ENCODE measurements at regions not wholly inside any gene's neighbourhood (a gene's known extent, or its start where the extent isn't known, plus 50 kb on each side); places are given as distances from the start of the nearest gene placed in this dataset.

DNA sequence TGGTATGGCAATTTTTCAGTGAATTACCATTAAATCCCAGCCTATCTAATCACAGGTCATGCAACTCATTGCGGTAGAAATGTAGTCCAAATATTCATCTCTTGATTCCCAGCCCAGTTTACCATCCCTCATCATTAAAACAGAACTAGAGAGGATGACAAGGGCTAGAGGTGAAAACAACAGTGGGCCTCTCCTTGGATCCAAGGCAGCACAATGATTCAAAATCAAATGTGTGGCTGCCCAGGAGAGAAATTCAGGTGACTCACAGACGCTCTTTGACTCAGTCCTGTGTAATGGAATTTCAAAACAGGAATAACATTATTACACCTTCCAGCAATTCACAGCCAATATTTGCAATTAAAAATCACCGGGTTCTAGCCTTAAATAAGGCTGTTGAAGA is 246.5 kb downstream of the TBL1XR1 start:
- Histone ChIP-seq H3K27ac (peak overlapping the region; percentile 70 to 76), H3K9me3 (no peaks in the 10 kb centered on the region), H3K4me3 (no peak overlapping the region), H3K4me1 (peaks cover 0 to 25% of the 10 kb centered on the region in 2 donors), H3K27me3 (no peaks in the 10 kb centered on the region), H3K36me3 (no peaks in the 10 kb centered on the region)
- TF ChIP-seq, protein P1, sequence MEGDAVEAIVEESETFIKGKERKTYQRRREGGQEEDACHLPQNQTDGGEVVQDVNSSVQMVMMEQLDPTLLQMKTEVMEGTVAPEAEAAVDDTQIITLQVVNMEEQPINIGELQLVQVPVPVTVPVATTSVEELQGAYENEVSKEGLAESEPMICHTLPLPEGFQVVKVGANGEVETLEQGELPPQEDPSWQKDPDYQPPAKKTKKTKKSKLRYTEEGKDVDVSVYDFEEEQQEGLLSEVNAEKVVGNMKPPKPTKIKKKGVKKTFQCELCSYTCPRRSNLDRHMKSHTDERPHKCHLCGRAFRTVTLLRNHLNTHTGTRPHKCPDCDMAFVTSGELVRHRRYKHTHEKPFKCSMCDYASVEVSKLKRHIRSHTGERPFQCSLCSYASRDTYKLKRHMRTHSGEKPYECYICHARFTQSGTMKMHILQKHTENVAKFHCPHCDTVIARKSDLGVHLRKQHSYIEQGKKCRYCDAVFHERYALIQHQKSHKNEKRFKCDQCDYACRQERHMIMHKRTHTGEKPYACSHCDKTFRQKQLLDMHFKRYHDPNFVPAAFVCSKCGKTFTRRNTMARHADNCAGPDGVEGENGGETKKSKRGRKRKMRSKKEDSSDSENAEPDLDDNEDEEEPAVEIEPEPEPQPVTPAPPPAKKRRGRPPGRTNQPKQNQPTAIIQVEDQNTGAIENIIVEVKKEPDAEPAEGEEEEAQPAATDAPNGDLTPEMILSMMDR (IDR thresholded peaks at IDR 0.05), result no peak
- intact Hi-C loops (cut with DNase I), result loop anchor here (10.0 kb wide), 1 partner anchor 1434 kb away; no protein-coding TSS in a partner anchor
- no peak for DNase-seq (ENCODE audit: low spot score in 2 of 2)

DNA sequence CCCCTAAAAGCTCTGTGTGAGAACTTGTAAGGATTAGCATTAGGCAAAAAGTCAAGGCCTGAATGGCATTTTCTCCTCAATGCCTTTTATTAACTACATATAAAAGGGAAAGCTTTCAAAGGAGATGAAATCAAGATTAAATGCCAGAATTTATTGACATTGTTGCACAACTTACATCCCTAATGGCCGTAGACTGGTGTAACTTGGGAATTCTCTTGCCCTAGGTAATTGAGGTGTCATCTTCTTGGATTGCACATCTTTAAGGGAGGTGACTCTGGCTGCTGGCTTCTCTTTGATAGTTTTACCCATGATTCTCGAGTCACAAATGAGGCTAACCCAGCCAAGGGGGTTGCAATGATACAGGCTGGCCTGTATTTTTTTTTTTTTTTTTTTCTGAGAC is 249.1 kb downstream of the TBL1XR1 start:
- DNase-seq (ENCODE audit: low spot score in 2 of 2), result no peak
- TF ChIP-seq, protein P1 (IDR thresholded peaks at IDR 0.05), result no peak
- H3K4me3 ChIP-seq, result no peak overlapping the region
- peaks cover 0 to 20% of the 10 kb centered on the region in 2 donors for H3K4me1 ChIP-seq
- no peaks in the 10 kb centered on the region for H3K9me3 ChIP-seq
- intact Hi-C loops (cut with DNase I), result no loop called here
- H3K27ac ChIP-seq, result no peak overlapping the region
- H3K27me3 ChIP-seq, result no peaks in the 10 kb centered on the region
- no peaks in the 10 kb centered on the region for H3K36me3 ChIP-seq

DNA sequence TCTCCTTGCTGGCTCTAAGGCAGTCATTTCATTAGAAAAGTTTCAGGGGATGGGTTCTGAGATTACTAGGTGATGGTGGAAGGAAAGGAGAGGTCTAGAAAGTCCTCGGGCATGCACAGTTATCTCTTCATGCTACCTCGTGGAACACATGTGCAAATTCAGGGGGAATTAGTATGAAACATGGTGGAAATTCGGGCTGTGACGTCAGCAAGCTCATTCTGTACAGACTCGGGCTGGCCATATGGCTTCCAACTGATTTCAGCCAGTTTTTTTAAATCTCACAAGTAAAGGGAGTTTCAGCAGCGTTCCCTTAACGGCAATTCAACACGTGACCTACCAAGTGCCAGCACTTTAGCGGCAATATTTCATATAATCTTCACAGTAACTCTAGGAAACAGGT is 251.1 kb downstream of the TBL1XR1 start:
- intact Hi-C loops (cut with DNase I), result no loop called here
- H3K27me3 ChIP-seq, result no peaks in the 10 kb centered on the region
- no peak overlapping the region for H3K27ac ChIP-seq
- H3K4me3 ChIP-seq, result no peak overlapping the region
- H3K36me3 ChIP-seq, result no peaks in the 10 kb centered on the region
- DNase-seq (ENCODE audit: low spot score in 2 of 2), result no peak
- peaks cover 0 to 13% of the 10 kb centered on the region in 2 donors for H3K4me1 ChIP-seq
- H3K9me3 ChIP-seq, result no peaks in the 10 kb centered on the region
- TF ChIP-seq, protein P1 (IDR thresholded peaks at IDR 0.05), result no peak

DNA sequence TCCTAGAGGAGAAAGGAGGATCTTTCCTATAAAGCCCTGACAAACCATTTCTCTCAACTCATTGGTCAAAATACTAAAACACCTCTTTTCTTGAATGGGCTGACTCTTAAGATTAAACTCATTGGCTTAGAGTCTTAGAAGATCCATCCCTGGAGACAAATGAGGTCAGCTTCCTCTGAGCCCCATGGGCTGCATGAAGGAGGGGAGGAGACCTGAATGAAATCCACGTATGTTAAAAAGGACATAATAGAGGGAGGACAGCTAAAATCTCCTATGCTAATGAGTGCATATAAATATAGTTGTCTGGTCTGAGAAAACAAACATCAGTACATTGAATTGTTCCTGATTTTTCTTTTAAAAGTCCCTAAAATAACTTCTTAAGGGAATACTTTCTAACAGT is 255.0 kb downstream of the TBL1XR1 start:
- TF ChIP-seq, protein P1 (IDR thresholded peaks at IDR 0.05), result no peak
- intact Hi-C loops (cut with DNase I), result no loop called here
- Histone ChIP-seq H3K9me3 (no peaks in the 10 kb centered on the region), H3K27ac (no peak overlapping the region), H3K36me3 (no peaks in the 10 kb centered on the region), H3K4me1 (peaks cover 0 to 2% of the 10 kb centered on the region in 2 donors), H3K4me3 (no peak overlapping the region), H3K27me3 (no peaks in the 10 kb centered on the region)
- no peak for DNase-seq (ENCODE audit: low spot score in 2 of 2)

DNA sequence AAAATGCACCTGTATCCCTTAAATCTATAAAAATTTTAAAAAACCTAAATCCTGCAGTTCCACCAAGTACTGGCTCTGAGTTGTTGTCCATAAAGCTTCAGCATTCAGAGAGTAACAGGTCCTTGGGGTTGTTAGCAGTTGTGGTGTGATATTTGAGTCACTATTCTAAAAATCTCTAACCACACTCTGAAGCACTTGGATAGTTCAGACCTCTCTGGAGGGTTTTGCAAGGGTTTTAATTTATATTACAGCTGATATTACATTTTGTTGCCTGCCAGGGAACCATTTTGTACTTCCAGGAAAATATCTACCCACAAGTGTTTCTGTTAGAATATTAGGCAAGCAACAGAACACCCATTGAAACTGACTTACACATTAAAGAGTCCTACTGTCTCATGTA is 255.6 kb downstream of the TBL1XR1 start:
- no peaks in the 10 kb centered on the region for H3K36me3 ChIP-seq
- H3K4me1 ChIP-seq, result peaks cover 0 to 2% of the 10 kb centered on the region in 2 donors
- intact Hi-C loops (cut with DNase I), result no loop called here
- no peak overlapping the region for H3K4me3 ChIP-seq
- TF ChIP-seq, protein P1 (IDR thresholded peaks at IDR 0.05), result no peak
- H3K27me3 ChIP-seq, result no peaks in the 10 kb centered on the region
- H3K27ac ChIP-seq, result no peak overlapping the region
- DNase-seq (ENCODE audit: low spot score in 2 of 2), result no peak
- H3K9me3 ChIP-seq, result no peaks in the 10 kb centered on the region
